GM12878 (cell line): ENCODE measurements at regions not wholly inside any gene's neighbourhood (a gene's known extent, or its start where the extent isn't known, plus 50 kb on each side); places are given as distances from the start of the nearest gene placed in this dataset.

Source experiments
- ATAC-seq: fragments of 200-7000 bp; cut with Tn5 transposase; 3 replicates; pipeline ENCODE4 v1.9.1; 2020; ENCODE audit warnings: mild to moderate bottlenecking, moderate library complexity
- BruUV-seq: library from RNA; stranded (reverse); fragments of 400-500 nt; replicated peaks from 2 replicates; lab custom pipeline; 2021; lab: Mats Ljungman, UMichigan
- CTCF ChIA-PET: fragments of 300-600 bp; sonication (Branson Sonifier 250); formaldehyde crosslinking; extraction: SDS; loops from one replicate; lab custom pipeline; 2021; ENCODE audit warnings: inconsistent platforms; lab: Yijun Ruan, JAX
- POLR2A ChIA-PET: fragments of 350-600 bp; formaldehyde crosslinking; extraction: SDS; loops from one replicate; lab custom pipeline; 2021; ENCODE audit warnings: inconsistent platforms; lab: Charles Lee
- RAD21 ChIA-PET: fragments of 300-600 bp; sonication (Branson Sonifier 250); formaldehyde crosslinking; loops from one replicate; lab custom pipeline; 2023; ENCODE audit warnings: antibody characterized with exemption; ENCODE audit not compliant: unreplicated experiment; lab: Charles Lee
- SMC1A ChIA-PET: fragments of 300-600 bp; sonication (Branson Sonifier 250); formaldehyde crosslinking; loops from one replicate; lab custom pipeline; 2023; ENCODE audit not compliant: unreplicated experiment, uncharacterized antibody; lab: Charles Lee
- DNase-seq: peaks from one replicate; pipeline ENCODE4 v3.0.0-alpha.2; 2011; ENCODE audit warnings: low read depth, low spot score
- FAIRE-seq: peaks from 3 replicates; lab custom pipeline; 2011; peaks lifted over from hg19 to GRCh38; lab: Jason Lieb, UNC
- H2AFZ ChIP-seq: 2 replicates; pipeline ENCODE4 v1.6.0; 2011; ENCODE audit warnings: low read depth, low read length, control low read depth; ENCODE audit not compliant: control insufficient read depth
- H3K27ac ChIP-seq: 2 replicates; pipeline ENCODE4 v1.5.1; 2011; ENCODE audit warnings: control low read depth; ENCODE audit not compliant: control insufficient read depth, insufficient read depth
- H3K27me3 ChIP-seq, 2 experiments: replicated peaks in 1 of 2; 2 replicates each; pipeline versions ENCODE4 v1.6.0 to v1.6.1; 2011; ENCODE audit warnings: low read length in 1 of 2; ENCODE audit not compliant: control insufficient read depth in 2 of 2, insufficient read depth in 2 of 2
- H3K36me3 ChIP-seq, 2 experiments: 2 replicates each; pipeline ENCODE4 v1.5.1; 2011; ENCODE audit warnings: low read length in 1 of 2; ENCODE audit not compliant: control insufficient read depth in 2 of 2, insufficient read depth in 2 of 2
- H3K4me1 ChIP-seq: 2 replicates; pipeline ENCODE4 v1.6.1; 2011; ENCODE audit warnings: mild to moderate bottlenecking, low read length, moderate library complexity, mixed read lengths; ENCODE audit not compliant: control insufficient read depth, insufficient read depth
- H3K4me2 ChIP-seq: 2 replicates; pipeline ENCODE4 v1.6.0; 2011; ENCODE audit warnings: control low read depth; ENCODE audit not compliant: control insufficient read depth, insufficient read depth
- H3K4me3 ChIP-seq: fragments of 200-600 bp; sonication (generic); 2 replicates; pipeline ENCODE4 v1.5.1; 2016
- H3K79me2 ChIP-seq: 2 replicates; pipeline ENCODE4 v1.6.0; 2011; ENCODE audit warnings: low read length; ENCODE audit not compliant: control insufficient read depth, insufficient read depth
- H3K9ac ChIP-seq: 2 replicates; pipeline ENCODE4 v1.8.0; 2011; ENCODE audit warnings: low read length, control low read depth, mixed read lengths; ENCODE audit not compliant: control insufficient read depth, insufficient read depth
- H3K9me3 ChIP-seq: replicated peaks from 3 replicates; pipeline ENCODE4 v1.5.1; 2011; ENCODE audit warnings: mild to moderate bottlenecking, low read length; ENCODE audit not compliant: control insufficient read depth, insufficient read depth
- H4K20me1 ChIP-seq: 2 replicates; pipeline ENCODE4 v1.6.0; 2011; ENCODE audit not compliant: control insufficient read depth, insufficient read depth
- BHLHE40 ChIP-seq, 2 experiments: fragments of 450-650 bp in 1 of 2; IDR thresholded peaks; 2 replicates each; pipeline ENCODE4 v1.6.1; 2011 to 2017; ENCODE audit warnings: low read depth in 2 of 2, borderline replicate concordance in 1 of 2, improper control_type of control experiment in 1 of 2, low read length in 1 of 2, mild to moderate bottlenecking in 1 of 2
- CHD1 ChIP-seq: IDR thresholded peaks from 2 replicates; pipeline ENCODE4 v1.6.1; 2012; ENCODE audit warnings: low read depth, low read length, improper control_type of control experiment
- NFYB ChIP-seq: IDR thresholded peaks from 2 replicates; pipeline ENCODE4 v1.6.1; 2011; ENCODE audit warnings: low read depth, mild to moderate bottlenecking, low read length, improper control_type of control experiment, moderate library complexity; ENCODE audit not compliant: insufficient read depth
- WGBS: methylation state at CpG from one replicate; pipeline ENCODE4 v1.1.6; 2016; ENCODE audit warnings: low lambda C conversion rate; ENCODE audit not compliant: insufficient replicate concordance, insufficient coverage; ENCODE audit errors: missing lambda C conversion rate; 5-methylcytosine and 5-hydroxymethylcytosine counted together
- in situ Hi-C: fragments of 300-500 bp; cut with MboI; formaldehyde crosslinking; loops from 9 replicates; pipeline ENCODE4 v1.14.3; 2018; ENCODE audit warnings: mixed read lengths
- intact Hi-C: fragments of 100-400 bp; cut with micrococcal nuclease; formaldehyde crosslinking; loops from one replicate; pipeline ENCODE4 v1.14.2; 2022; ENCODE audit not compliant: unreplicated experiment
- TF ChIP-seq, protein P1 (sequence below), 3 experiments: IDR thresholded peaks in 2 of 3; conservative IDR thresholded peaks in 1 of 3; 2 replicates each; pipeline ENCODE4 v1.5.1; 2011; ENCODE audit warnings: low read depth in 3 of 3, low read length in 3 of 3, mild to moderate bottlenecking in 3 of 3, control low read depth in 2 of 3, moderate library complexity in 2 of 3, inconsistent platforms in 1 of 3, mixed read lengths in 1 of 3; ENCODE audit not compliant: control insufficient read depth in 2 of 3, insufficient read depth in 1 of 3; ENCODE audit errors: extremely low read depth in 1 of 3

DNA sequence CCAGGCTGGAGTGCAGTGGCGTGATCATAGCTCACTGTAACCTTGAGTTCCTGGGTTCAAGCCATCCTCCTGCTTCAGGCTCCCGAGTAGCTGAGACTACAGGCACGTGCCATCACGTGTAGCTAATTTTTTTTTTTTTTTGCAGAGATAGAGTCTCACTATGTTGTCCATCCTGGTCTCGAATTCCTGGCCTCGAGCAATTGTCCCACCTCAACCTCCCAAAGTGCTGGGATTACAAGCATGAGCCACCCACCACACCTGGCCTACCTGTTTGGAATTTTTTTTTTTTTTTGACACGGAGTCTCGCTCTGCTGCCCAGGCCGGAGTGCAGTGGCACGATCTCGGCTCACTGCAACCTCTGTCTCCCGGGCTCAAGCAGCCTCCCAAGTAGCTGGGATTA lies 117.1 kb upstream of the PARD3 start:
- ChIA-PET POLR2A (interaction anchor here (0.6 to 0.7 kb wide), 3 partner anchors 27 to 243 kb away, joined by 3 to 4 read pairs (median 4); no protein-coding TSS in a partner anchor), CTCF (interaction anchor here (0.6 to 1.2 kb wide), 4 partner anchors 9 to 1182 kb away, joined by 3 to 4 read pairs (median 3); no protein-coding TSS in a partner anchor), SMC1A (interaction anchor here (0.6 kb wide), 1 partner anchor 99 kb away, joined by 3 read pairs; no protein-coding TSS in a partner anchor), RAD21 (interaction anchor here (0.6 kb wide), 1 partner anchor 129 kb away, joined by 4 read pairs; no protein-coding TSS in a partner anchor)
- DNase-seq (no peak), ATAC-seq (no peak), FAIRE-seq (no peak)
- in situ Hi-C loops = no loop called here
- Histone ChIP-seq H2AFZ (no peak overlapping the region), H3K4me3 (no peak overlapping the region), H3K9ac (no peak overlapping the region), H3K79me2 (no peaks in the 10 kb centered on the region), H4K20me1 (no peaks in the 10 kb centered on the region), H3K36me3 (no peaks in the 10 kb centered on the region), H3K27me3 (no peaks in the 10 kb centered on the region), H3K4me2 (no peak overlapping the region), H3K9me3 (no peaks in the 10 kb centered on the region), H3K4me1 (no peaks in the 10 kb centered on the region), H3K27ac (no peak overlapping the region)
- WGBS = 33% methylated on average over 12 of the region's 12 CpGs
- TF ChIP-seq BHLHE40 (IDR thresholded peaks at IDR 0.05; ENCODE audit: borderline replicate concordance in 1 of 2, low read depth in 2 of 2, low read length in 1 of 2) (peak in 1 of 2 experiments; percentile 24; a peak in 1 of 4 replicates), NFYB (no peak), CHD1 (no peak)
- TF ChIP-seq, protein P1, sequence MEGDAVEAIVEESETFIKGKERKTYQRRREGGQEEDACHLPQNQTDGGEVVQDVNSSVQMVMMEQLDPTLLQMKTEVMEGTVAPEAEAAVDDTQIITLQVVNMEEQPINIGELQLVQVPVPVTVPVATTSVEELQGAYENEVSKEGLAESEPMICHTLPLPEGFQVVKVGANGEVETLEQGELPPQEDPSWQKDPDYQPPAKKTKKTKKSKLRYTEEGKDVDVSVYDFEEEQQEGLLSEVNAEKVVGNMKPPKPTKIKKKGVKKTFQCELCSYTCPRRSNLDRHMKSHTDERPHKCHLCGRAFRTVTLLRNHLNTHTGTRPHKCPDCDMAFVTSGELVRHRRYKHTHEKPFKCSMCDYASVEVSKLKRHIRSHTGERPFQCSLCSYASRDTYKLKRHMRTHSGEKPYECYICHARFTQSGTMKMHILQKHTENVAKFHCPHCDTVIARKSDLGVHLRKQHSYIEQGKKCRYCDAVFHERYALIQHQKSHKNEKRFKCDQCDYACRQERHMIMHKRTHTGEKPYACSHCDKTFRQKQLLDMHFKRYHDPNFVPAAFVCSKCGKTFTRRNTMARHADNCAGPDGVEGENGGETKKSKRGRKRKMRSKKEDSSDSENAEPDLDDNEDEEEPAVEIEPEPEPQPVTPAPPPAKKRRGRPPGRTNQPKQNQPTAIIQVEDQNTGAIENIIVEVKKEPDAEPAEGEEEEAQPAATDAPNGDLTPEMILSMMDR (IDR thresholded peaks at IDR 0.05 in 2 of 3, conservative IDR thresholded peaks at IDR 0.05 in 1 of 3; ENCODE audit: control insufficient read depth in 2 of 3, extremely low read depth in 1 of 3, insufficient read depth in 1 of 3, low read depth in 3 of 3, low read length in 3 of 3) = no peak
- intact Hi-C loops = no loop called here
- BruUV-seq = no TSS peak
